Psoas muscle (tissue), 7 donors: ENCODE measurements at regions not wholly inside any gene's neighbourhood (a gene's known extent, or its start where the extent isn't known, plus 50 kb on each side); places are given as distances from the start of the nearest gene placed in this dataset.
"Not testable (repeated sequence)": the region's sequence is repeated elsewhere in the genome, so short reads cannot be mapped to it uniquely, and the experiment has no call there.

Experiments used
- ATAC-seq, 4 donors: fragments of 200-7000 bp; cut with Tn5 transposase; one replicate each; pipeline ENCODE4 v1.9.1; 2020; ENCODE audit warnings: moderate library complexity in 3 of 4, mild to moderate bottlenecking in 2 of 4
- DNase-seq, 2 donors: peaks; one replicate each; pipeline ENCODE4 v3.0.0-alpha.2; 2020
- H3K27ac ChIP-seq: fragments of 200-600 bp; one replicate; pipeline ENCODE4 v1.8.0; 2022
- H3K27me3 ChIP-seq, 3 donors: fragments of 200-600 bp in 1 of 3; one replicate each; pipeline versions ENCODE4 v1.6.1 to v1.8.0; 2013 to 2022; ENCODE audit warnings: low read length in 2 of 3, mild to moderate bottlenecking in 2 of 3, moderate library complexity in 1 of 3; ENCODE audit not compliant: insufficient read depth in 3 of 3
- H3K36me3 ChIP-seq, 2 donors: fragments of 200-600 bp in 1 of 2; one replicate each; pipeline versions ENCODE4 v1.6.1 to v1.8.0; 2013 to 2022; ENCODE audit warnings: low read depth in 1 of 2, mild to moderate bottlenecking in 1 of 2, moderate library complexity in 1 of 2; ENCODE audit not compliant: insufficient read depth in 1 of 2
- H3K4me1 ChIP-seq: fragments of 200-600 bp; one replicate; pipeline ENCODE4 v1.8.0; 2022
- H3K4me3 ChIP-seq: fragments of 200-600 bp; one replicate; pipeline ENCODE4 v1.8.0; 2022; ENCODE audit warnings: mild to moderate bottlenecking
- H3K9me3 ChIP-seq: fragments of 200-600 bp; one replicate; pipeline ENCODE4 v1.8.0; 2022
- CTCF ChIP-seq: fragments of 200-600 bp; IDR thresholded peaks from one replicate; pipeline ENCODE4 v1.8.0; 2022; ENCODE audit warnings: antibody characterized with exemption
- WGBS, 3 donors: extraction: QIAGEN DNeasy Blood & Tissue Kit; methylation state at CpG; one replicate each; pipeline versions ENCODE4 v1.1.6 to v1.1.7; 2013; 5-methylcytosine and 5-hydroxymethylcytosine counted together
- intact Hi-C, 2 donors: fragments of 100-400 bp; cut with DNase I; formaldehyde crosslinking; loops; one replicate each; pipeline versions ENCODE4 v1.11.0 to v1.14.2; 2022
- donor health status: healthy with polysubstance abuse.
- donor health status: DM: no; HTN: no; CAD: no; lungs with moderate emphysema.
- donor health status: Bipolar disorder and iron deficiency.
- donor health status: healthy.
- donor health status: DM: yes; HTN: yes; CAD: no.
- donor health status: DM: no; HTN: no; CAD: no.
- donor health status: DM: yes; HTN: yes; CAD: no.

- Histone ChIP-seq H3K9me3 (no peaks in the 10 kb centered on the region), H3K36me3 (no peaks in the 10 kb centered on the region), H3K4me3 (no peak overlapping the region), H3K27me3 (no peaks in the 10 kb centered on the region), H3K27ac (no peak overlapping the region), H3K4me1 (peaks cover 20% of the 10 kb centered on the region)
- WGBS, 3 donors, result 27 to 66% (median 44%) methylated on average over 2 of the region's 2 CpGs
- DNase-seq, result no peak
- intact Hi-C loops, result no loop called here
- TF ChIP-seq CTCF, result no peak
- peak in 2 of 4 donors; percentile 26 to 40 for ATAC-seq
Observed at GRCh38 chr13:74250738-74251190, 116.6 kb upstream of the KLF12 start.

GRCh38 chr13:74248477-74248876, 114.3 kb upstream of the KLF12 start:
- TF ChIP-seq CTCF, result no peak
- no peaks in the 10 kb centered on the region for H3K9me3 ChIP-seq
- no peak overlapping the region for H3K27ac ChIP-seq
- H3K4me1 ChIP-seq, result peaks cover 20% of the 10 kb centered on the region
- ATAC-seq (no peak), DNase-seq (no peak)
- H3K4me3 ChIP-seq, result no peak overlapping the region
- 95 to 97% (median 96%) methylated on average over 4 of the region's 4 CpGs for WGBS, 3 donors
- no peaks in the 10 kb centered on the region for H3K36me3 ChIP-seq
- intact Hi-C loops, result no loop called here
- no peaks in the 10 kb centered on the region for H3K27me3 ChIP-seq

- H3K27me3 ChIP-seq, result no peaks in the 10 kb centered on the region
- no peak for TF ChIP-seq CTCF
- peak overlapping the region; percentile 25 for H3K4me3 ChIP-seq
- DNase-seq, result no peak
- H3K4me1 ChIP-seq, result peaks cover 12% of the 10 kb centered on the region
- H3K36me3 ChIP-seq, result no peaks in the 10 kb centered on the region
- intact Hi-C loops, result no loop called here
- WGBS, 3 donors, result 14 to 20% (median 20%) methylated on average over 8 of the region's 8 CpGs
- ATAC-seq, result peak in 3 of 4 donors; percentile 13 to 61 (median 42)
- no peaks in the 10 kb centered on the region for H3K9me3 ChIP-seq
- H3K27ac ChIP-seq, result no peak overlapping the region
Observed at GRCh38 chr13:74246487-74246886, 112.3 kb upstream of the KLF12 start.

GRCh38 chr13:74243637-74244526, 109.7 kb upstream of the KLF12 start:
- Histone ChIP-seq H3K27ac (no peak overlapping the region), H3K36me3 (no peaks in the 10 kb centered on the region), H3K9me3 (no peaks in the 10 kb centered on the region), H3K4me3 (no peak overlapping the region), H3K27me3 (no peaks in the 10 kb centered on the region), H3K4me1 (peaks cover 10% of the 10 kb centered on the region)
- intact Hi-C loops, result no loop called here
- no peak for ATAC-seq
- no peak for DNase-seq
- TF ChIP-seq CTCF, result no peak
- 91 to 94% (median 92%) methylated on average over 5 of the region's 5 CpGs for WGBS, 3 donors

- H3K27me3 ChIP-seq, DNase-seq, H3K36me3 ChIP-seq, ATAC-seq, H3K4me3 ChIP-seq, H3K9me3 ChIP-seq, H3K27ac ChIP-seq, H3K4me1 ChIP-seq, intact Hi-C loops: not testable (repeated sequence)
- WGBS, 3 donors, result 75 to 91% (median 90%) methylated on average over 7 to 14 of the region's 19 CpGs
Observed at GRCh38 chr13:74241343-74241742, 107.1 kb upstream of the KLF12 start.
